Lower leg skin (tissue), 4 donors: ENCODE measurements at regions not wholly inside any gene's neighbourhood (a gene's known extent, or its start where the extent isn't known, plus 50 kb on each side); places are given as distances from the start of the nearest gene placed in this dataset.

ENCODE experiments used
- DNase-seq, 2 donors: peaks; one replicate each; pipeline ENCODE4 v3.0.0-alpha.2; 2019; ENCODE audit warnings: low spot score in 2 of 2
- H3K4me3 ChIP-seq: fragments of 200-600 bp; sonication (generic); 2 replicates; pipeline ENCODE4 v1.5.1; 2017; ENCODE audit warnings: mild to moderate bottlenecking, low read depth; ENCODE audit not compliant: poor library complexity, severe bottlenecking
- CTCF ChIP-seq, 3 donors: fragments of 450-650 bp; IDR thresholded peaks; one replicate each; pipeline ENCODE4 v1.5.1; 2016; ENCODE audit warnings: antibody characterized with exemption in 3 of 3, mild to moderate bottlenecking in 3 of 3, moderate library complexity in 2 of 3
- POLR2A ChIP-seq, 2 donors: fragments of 450-650 bp; IDR thresholded peaks; one replicate each; pipeline ENCODE4 v1.6.1; 2016 to 2017; ENCODE audit warnings: antibody characterized with exemption in 2 of 2, mild to moderate bottlenecking in 1 of 2, moderate library complexity in 1 of 2
- WGBS, 2 donors: methylation state at CpG; one replicate each; pipeline ENCODE4 v1.1.5; 2018; 5-methylcytosine and 5-hydroxymethylcytosine counted together
- intact Hi-C: fragments of 100-400 bp; cut with DNase I; formaldehyde crosslinking; loops from one replicate; pipeline ENCODE4 v1.15.0; 2023; ENCODE audit warnings: low total_unique reads

GRCh38 chr20:7770578-7770977, 169.7 kb downstream of the HAO1 start:
- H3K4me3 ChIP-seq, result no peak overlapping the region
- DNase-seq, result no peak
- intact Hi-C loops, result no loop called here
- no peak for TF ChIP-seq CTCF (IDR thresholded peaks at IDR 0.05)
- TF ChIP-seq POLR2A (IDR thresholded peaks at IDR 0.05), result no peak
- whole genome bisulfite sequencing, 2 donors, result 39 to 62% methylated on average over 2 of the region's 2 CpGs

GRCh38 chr20:7772371-7772770, 167.9 kb downstream of the HAO1 start:
- 39 to 42% methylated on average over 2 of the region's 2 CpGs for WGBS, 2 donors
- no peak for DNase-seq
- intact Hi-C loops, result no loop called here
- H3K4me3 ChIP-seq, result no peak overlapping the region
- TF ChIP-seq POLR2A (IDR thresholded peaks at IDR 0.05), result no peak
- no peak for TF ChIP-seq CTCF (IDR thresholded peaks at IDR 0.05)

- no peak for TF ChIP-seq POLR2A (IDR thresholded peaks at IDR 0.05)
- TF ChIP-seq CTCF (IDR thresholded peaks at IDR 0.05), result no peak
- intact Hi-C loops, result no loop called here
- 67 to 76% methylated on average over 2 of the region's 2 CpGs for WGBS, 2 donors
- no peak overlapping the region for H3K4me3 ChIP-seq
- no peak for DNase-seq
Measured at GRCh38 chr20:7773511-7773910, 166.7 kb downstream of the HAO1 start.

GRCh38 chr20:7775072-7775471, 165.2 kb downstream of the HAO1 start:
- TF ChIP-seq POLR2A (IDR thresholded peaks at IDR 0.05) (no peak), CTCF (IDR thresholded peaks at IDR 0.05) (no peak)
- H3K4me3 ChIP-seq, result no peak overlapping the region
- DNase-seq, result no peak
- WGBS, 2 donors, result 53 to 57% methylated on average over 2 of the region's 2 CpGs
- intact Hi-C loops, result no loop called here

GRCh38 chr20:7776148-7776547, 164.1 kb downstream of the HAO1 start:
- no peak for DNase-seq
- WGBS, 2 donors, result 63 to 72% methylated on average over 2 of the region's 2 CpGs
- no peak overlapping the region for H3K4me3 ChIP-seq
- intact Hi-C loops, result no loop called here
- no peak for TF ChIP-seq POLR2A (IDR thresholded peaks at IDR 0.05)
- TF ChIP-seq CTCF (IDR thresholded peaks at IDR 0.05), result no peak

GRCh38 chr20:7790189-7790588, 150.1 kb downstream of the HAO1 start:
- H3K4me3 ChIP-seq, result no peak overlapping the region
- WGBS, 2 donors, result 66 to 71% methylated on average over 2 of the region's 2 CpGs
- TF ChIP-seq POLR2A (IDR thresholded peaks at IDR 0.05) (no peak), CTCF (IDR thresholded peaks at IDR 0.05) (no peak)
- no peak for DNase-seq
- intact Hi-C loops, result no loop called here
